Astrocyte of the cerebellum (primary cell): ENCODE measurements at regions not wholly inside any gene's neighbourhood (a gene's known extent, or its start where the extent isn't known, plus 50 kb on each side); places are given as distances from the start of the nearest gene placed in this dataset.

Source experiments
- DNase-seq: peaks from one replicate; pipeline ENCODE4 v3.0.0-alpha.2; 2011; ENCODE audit warnings: low read depth
- H3K4me3 ChIP-seq: 2 replicates; pipeline ENCODE4 v1.5.1; 2011; ENCODE audit warnings: mild to moderate bottlenecking, low read depth, low read length, moderate library complexity
- in situ Hi-C: cut with HindIII; loops from 2 replicates; pipeline ENCODE4 v1.10.0; 2017; ENCODE audit warnings: low sequenced_read_pairs
- TF ChIP-seq, protein P1 (sequence below): IDR thresholded peaks from 2 replicates; pipeline ENCODE4 v1.5.1; 2012; ENCODE audit warnings: low read length, low read depth, moderate library complexity, mild to moderate bottlenecking; ENCODE audit errors: missing control alignments

DNA sequence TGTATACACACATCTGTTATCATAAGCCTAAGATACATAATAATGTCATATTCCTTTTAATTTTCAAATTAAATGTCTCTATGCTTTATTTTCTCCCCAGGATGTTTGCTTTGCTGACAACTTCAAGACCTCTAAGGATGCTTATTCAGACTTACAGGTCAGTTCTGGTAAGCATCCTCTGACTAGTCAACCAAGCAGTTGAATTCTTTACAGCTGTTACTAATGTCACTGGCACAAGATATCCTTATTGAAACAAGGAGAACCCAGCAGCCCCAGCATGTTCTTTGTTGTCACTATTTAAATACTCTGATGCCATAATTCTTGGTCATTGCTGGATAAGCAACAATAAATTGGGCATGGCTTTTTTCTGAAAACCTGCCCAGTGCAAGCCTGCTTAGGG, 232.3 kb upstream of the PMFBP1 start:
- TF ChIP-seq, protein P1, sequence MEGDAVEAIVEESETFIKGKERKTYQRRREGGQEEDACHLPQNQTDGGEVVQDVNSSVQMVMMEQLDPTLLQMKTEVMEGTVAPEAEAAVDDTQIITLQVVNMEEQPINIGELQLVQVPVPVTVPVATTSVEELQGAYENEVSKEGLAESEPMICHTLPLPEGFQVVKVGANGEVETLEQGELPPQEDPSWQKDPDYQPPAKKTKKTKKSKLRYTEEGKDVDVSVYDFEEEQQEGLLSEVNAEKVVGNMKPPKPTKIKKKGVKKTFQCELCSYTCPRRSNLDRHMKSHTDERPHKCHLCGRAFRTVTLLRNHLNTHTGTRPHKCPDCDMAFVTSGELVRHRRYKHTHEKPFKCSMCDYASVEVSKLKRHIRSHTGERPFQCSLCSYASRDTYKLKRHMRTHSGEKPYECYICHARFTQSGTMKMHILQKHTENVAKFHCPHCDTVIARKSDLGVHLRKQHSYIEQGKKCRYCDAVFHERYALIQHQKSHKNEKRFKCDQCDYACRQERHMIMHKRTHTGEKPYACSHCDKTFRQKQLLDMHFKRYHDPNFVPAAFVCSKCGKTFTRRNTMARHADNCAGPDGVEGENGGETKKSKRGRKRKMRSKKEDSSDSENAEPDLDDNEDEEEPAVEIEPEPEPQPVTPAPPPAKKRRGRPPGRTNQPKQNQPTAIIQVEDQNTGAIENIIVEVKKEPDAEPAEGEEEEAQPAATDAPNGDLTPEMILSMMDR, result no peak
- DNase-seq, result no peak
- in situ Hi-C loops, result no loop called here

DNA sequence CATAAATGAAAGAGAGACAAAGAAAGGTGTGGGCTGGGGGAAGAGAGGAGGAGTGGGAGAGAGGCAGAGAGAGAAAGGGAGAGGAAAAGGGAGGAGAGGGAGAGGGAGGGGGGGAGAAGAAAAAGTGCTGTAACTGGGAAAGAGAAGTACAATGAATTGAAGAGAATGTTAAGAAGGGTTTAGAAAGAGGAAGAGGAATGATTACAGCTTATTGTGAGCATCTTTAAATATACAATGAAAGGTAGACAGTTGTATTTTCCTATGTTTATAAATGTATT, 229.1 kb upstream of the PMFBP1 start:
- DNase-seq, result no peak
- TF ChIP-seq, protein P1, result no peak
- in situ Hi-C loops, result no loop called here
- H3K4me3 ChIP-seq, result no peak overlapping the region

More for the DNA sequence above, 232.3 kb upstream of the PMFBP1 start:
- no peak overlapping the region for H3K4me3 ChIP-seq

DNA sequence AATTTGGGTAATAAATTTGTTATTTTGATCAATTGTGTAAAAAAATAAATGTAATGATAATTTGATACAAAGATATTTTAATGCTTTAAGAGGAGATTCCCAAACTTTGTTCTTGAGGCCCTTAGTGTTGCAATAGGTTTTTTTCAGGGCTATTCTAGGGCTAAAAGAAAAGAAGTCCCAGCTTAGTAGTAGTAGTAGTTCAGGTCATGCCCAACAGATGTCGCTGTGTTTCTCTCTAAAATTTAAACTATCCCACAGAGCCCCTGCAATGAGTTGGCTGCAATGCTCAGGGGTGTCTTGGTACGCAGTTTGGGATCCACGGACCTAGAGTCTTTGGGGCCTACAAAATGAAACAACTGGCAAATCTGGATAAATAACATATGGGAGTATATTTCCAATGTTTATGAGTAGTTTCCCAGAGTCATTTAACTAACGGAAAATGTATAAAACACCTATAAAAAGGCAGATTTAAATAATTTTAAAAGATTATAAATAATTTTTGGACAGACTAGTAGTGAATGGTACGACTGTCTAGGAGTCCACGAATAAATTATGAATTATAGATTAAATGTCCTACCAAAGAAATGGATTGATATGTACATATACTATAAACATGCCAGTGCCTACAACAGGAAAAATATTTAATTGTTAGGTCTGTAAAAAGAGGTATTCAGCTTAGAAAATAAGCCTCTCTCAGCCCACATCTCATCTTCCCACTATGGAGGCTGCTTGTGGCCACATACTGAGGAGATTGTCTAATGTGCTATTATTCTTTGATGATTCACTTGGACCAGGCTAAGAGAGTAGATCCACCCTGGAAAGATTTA, 228.5 kb upstream of the PMFBP1 start:
- in situ Hi-C loops, result no loop called here
- TF ChIP-seq, protein P1, result peak; percentile 79
- H3K4me3 ChIP-seq, result no peak overlapping the region
- peak; percentile 45 for DNase-seq

DNA sequence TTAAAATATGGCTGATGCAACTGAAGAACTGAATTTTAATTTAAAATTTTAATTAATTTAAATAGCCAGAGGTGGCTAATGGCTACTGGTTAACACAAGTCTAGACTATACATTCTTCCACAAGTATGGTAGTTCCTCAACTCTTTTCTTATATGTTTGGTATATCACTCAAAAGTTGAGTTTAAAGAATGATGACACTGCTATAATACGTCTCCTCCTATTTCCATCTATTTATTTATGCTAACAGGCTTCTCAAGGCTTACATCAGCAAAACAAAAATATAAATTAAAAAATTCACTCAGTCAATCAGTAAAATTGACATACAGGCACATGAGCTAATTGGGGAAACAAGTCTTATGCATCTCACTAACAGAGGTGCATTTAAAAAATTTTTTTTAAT, 227.9 kb upstream of the PMFBP1 start:
- H3K4me3 ChIP-seq, result no peak overlapping the region
- no peak for DNase-seq
- in situ Hi-C loops, result no loop called here
- TF ChIP-seq, protein P1, result no peak

DNA sequence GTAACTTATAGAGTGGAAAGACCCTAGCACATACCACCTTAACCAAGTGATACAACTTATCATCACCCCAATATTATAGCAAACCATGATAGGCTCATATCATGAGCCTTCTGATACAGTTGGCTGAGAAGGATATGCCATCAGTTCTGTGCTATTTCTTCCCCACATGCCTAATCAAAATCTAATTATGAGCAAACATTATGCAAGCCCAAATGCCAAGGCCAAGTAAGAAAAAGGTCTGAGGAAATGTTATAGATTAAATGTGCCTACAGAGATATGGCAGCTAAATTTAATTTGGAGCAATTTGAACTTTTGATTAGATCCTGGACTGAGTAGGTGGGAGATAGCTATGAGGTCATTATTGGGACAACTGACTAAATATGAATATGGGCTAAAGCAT, 225.9 kb upstream of the PMFBP1 start:
- in situ Hi-C loops, result no loop called here
- DNase-seq, result no peak
- TF ChIP-seq, protein P1, result no peak
- H3K4me3 ChIP-seq, result no peak overlapping the region

DNA sequence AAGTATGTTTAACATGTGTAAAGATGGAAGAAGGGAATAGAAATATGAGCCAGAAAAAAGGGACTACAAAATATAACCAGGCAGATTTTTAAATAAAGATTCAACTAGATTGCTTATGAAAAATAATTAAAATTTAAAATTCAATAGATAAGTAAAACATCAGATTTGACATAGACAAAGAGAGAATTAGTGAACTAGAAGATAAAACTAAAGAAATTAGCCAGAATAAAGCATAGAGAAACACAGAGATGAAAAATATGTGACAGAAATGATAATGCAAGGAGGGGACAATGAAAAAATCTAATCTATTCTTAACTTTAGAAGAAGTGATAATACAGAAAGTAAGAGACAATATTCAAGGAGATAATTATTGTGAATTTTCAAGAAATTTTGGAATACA, 222.6 kb upstream of the PMFBP1 start:
- no peak for DNase-seq
- TF ChIP-seq, protein P1, result no peak
- no peak overlapping the region for H3K4me3 ChIP-seq
- in situ Hi-C loops, result no loop called here
